ENCODE measurements at regions not wholly inside any gene's neighbourhood (a gene's known extent, or its start where the extent isn't known, plus 50 kb on each side); places are given as distances from the start of the nearest gene placed in this dataset.

DNA sequence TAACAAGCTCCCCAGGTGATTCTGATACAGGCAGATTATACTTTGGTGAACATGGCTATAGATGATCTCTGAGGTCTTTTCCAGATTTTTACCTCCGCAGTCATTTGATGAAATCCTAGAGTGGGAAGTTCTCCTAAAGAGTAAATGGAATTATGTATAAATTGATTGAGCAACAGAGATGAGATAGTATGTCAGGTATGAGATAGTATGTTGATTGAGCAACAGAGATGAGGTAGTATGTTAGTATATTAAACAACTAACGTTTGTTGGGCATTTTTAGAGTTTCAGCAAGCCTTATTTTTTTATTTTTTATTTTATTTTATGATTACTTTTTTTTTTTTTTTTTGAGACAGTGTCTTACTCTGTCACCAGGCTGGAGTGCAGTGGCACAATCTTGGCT lies 265.0 kb upstream of the SOX2 start:
- no peaks in the 10 kb centered on the region for H3K9me3 ChIP-seq
- TF ChIP-seq, protein P1, sequence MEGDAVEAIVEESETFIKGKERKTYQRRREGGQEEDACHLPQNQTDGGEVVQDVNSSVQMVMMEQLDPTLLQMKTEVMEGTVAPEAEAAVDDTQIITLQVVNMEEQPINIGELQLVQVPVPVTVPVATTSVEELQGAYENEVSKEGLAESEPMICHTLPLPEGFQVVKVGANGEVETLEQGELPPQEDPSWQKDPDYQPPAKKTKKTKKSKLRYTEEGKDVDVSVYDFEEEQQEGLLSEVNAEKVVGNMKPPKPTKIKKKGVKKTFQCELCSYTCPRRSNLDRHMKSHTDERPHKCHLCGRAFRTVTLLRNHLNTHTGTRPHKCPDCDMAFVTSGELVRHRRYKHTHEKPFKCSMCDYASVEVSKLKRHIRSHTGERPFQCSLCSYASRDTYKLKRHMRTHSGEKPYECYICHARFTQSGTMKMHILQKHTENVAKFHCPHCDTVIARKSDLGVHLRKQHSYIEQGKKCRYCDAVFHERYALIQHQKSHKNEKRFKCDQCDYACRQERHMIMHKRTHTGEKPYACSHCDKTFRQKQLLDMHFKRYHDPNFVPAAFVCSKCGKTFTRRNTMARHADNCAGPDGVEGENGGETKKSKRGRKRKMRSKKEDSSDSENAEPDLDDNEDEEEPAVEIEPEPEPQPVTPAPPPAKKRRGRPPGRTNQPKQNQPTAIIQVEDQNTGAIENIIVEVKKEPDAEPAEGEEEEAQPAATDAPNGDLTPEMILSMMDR (IDR thresholded peaks at IDR 0.05), result no peak
- H3K4me1 ChIP-seq (ENCODE audit: control insufficient read depth in 1 of 2, insufficient read depth in 1 of 2, low read depth in 1 of 2, low read length in 1 of 2), result peaks cover 0 to 5% of the 10 kb centered on the region in 2 experiments
- no peak overlapping the region for H3K27ac ChIP-seq
- no peaks in the 10 kb centered on the region for H3K36me3 ChIP-seq
- H3K4me3 ChIP-seq (ENCODE audit: low read depth in 1 of 2, low read length in 1 of 2), result no peak overlapping the region
- H3K27me3 ChIP-seq, result no peaks in the 10 kb centered on the region

- H3K36me3 ChIP-seq, result no peaks in the 10 kb centered on the region
- no peaks in the 10 kb centered on the region for H3K27me3 ChIP-seq
- no peak overlapping the region for H3K4me3 ChIP-seq (ENCODE audit: low read depth in 1 of 2, low read length in 1 of 2)
- H3K4me1 ChIP-seq (ENCODE audit: control insufficient read depth in 1 of 2, insufficient read depth in 1 of 2, low read depth in 1 of 2, low read length in 1 of 2), result no peaks in the 10 kb centered on the region
- TF ChIP-seq, protein P1 (IDR thresholded peaks at IDR 0.05), result no peak
- H3K9me3 ChIP-seq, result no peaks in the 10 kb centered on the region
- H3K27ac ChIP-seq, result no peak overlapping the region
Observed at GRCh38 chr3:181442066-181442465, 269.7 kb upstream of the SOX2 start.

DNA sequence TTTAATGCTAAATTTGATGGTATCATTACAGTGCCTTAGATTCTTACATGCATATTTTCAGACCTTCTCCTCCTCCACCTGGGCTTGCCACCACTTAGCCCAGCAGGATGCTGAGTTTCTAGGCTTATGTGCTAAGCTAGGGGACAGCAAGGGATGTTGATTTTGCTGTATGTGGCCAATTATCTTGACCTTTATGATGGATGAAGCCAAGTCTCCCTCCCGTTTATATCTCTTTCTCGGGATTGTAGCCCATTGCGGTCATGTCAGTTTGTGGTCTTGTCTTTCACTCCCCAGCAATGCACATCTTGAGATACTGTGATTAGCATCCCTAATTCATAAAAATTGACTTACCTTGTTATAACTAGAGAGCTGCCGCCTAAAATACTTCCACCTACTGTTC lies 278.7 kb upstream of the SOX2 start:
- no peaks in the 10 kb centered on the region for H3K27me3 ChIP-seq
- no peaks in the 10 kb centered on the region for H3K36me3 ChIP-seq
- TF ChIP-seq, protein P1 (IDR thresholded peaks at IDR 0.05), result no peak
- no peak overlapping the region for H3K27ac ChIP-seq
- H3K4me1 ChIP-seq (ENCODE audit: control insufficient read depth in 1 of 2, insufficient read depth in 1 of 2, low read depth in 1 of 2, low read length in 1 of 2), result no peaks in the 10 kb centered on the region
- H3K4me3 ChIP-seq (ENCODE audit: low read depth in 1 of 2, low read length in 1 of 2), result no peak overlapping the region
- no peaks in the 10 kb centered on the region for H3K9me3 ChIP-seq

DNA sequence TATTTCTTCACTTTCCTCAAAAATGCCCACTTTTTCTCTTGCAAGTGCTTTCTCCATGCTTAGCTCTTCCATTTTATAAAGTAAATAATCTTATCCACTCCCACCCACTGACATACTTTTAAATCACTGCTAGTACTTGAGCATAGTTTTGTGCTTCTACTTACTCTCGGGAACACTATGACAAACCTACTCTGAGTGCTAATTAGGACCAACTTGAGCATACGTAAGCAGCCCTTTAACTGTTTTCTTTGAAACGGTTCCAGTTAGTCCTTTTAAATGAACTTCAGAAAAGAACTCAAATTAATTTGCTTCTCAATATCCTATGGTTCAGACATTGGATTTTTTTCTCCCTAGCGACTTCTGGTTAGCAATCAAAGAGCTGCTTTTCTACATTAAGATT lies 280.0 kb upstream of the SOX2 start:
- H3K27ac ChIP-seq, result no peak overlapping the region
- H3K4me1 ChIP-seq (ENCODE audit: control insufficient read depth in 1 of 2, insufficient read depth in 1 of 2, low read depth in 1 of 2, low read length in 1 of 2), result no peaks in the 10 kb centered on the region
- no peaks in the 10 kb centered on the region for H3K36me3 ChIP-seq
- no peaks in the 10 kb centered on the region for H3K27me3 ChIP-seq
- no peaks in the 10 kb centered on the region for H3K9me3 ChIP-seq
- TF ChIP-seq, protein P1 (IDR thresholded peaks at IDR 0.05), result no peak
- H3K4me3 ChIP-seq (ENCODE audit: low read depth in 1 of 2, low read length in 1 of 2), result no peak overlapping the region

DNA sequence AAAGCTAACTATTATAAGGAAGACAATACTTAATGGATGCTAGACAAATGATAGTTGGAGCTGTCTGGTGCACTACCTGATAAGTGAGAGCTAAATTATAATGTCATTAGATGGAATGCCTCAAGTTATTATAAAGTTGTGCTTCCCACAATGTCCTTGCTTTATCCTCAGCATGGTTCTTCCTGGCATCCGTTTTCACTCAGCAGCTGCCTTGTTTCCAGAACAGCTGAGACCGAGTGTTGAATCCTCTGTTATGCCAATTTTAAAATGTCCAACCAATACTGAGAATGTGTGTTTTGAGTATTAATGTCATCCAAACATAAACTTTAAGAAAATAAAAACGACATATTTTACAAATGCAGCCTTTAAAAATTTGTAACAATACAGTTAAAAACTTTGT lies 286.7 kb upstream of the SOX2 start:
- Histone ChIP-seq H3K4me3 (ENCODE audit: low read depth in 1 of 2, low read length in 1 of 2) (no peak overlapping the region), H3K4me1 (ENCODE audit: control insufficient read depth in 1 of 2, insufficient read depth in 1 of 2, low read depth in 1 of 2, low read length in 1 of 2) (no peaks in the 10 kb centered on the region), H3K27me3 (no peaks in the 10 kb centered on the region), H3K27ac (no peak overlapping the region), H3K9me3 (no peaks in the 10 kb centered on the region), H3K36me3 (no peaks in the 10 kb centered on the region)
- TF ChIP-seq, protein P1 (IDR thresholded peaks at IDR 0.05), result no peak

- Histone ChIP-seq H3K27ac (no peak overlapping the region), H3K27me3 (no peaks in the 10 kb centered on the region), H3K4me3 (ENCODE audit: low read depth in 1 of 2, low read length in 1 of 2) (no peak overlapping the region), H3K4me1 (ENCODE audit: control insufficient read depth in 1 of 2, insufficient read depth in 1 of 2, low read depth in 1 of 2, low read length in 1 of 2) (no peaks in the 10 kb centered on the region), H3K9me3 (no peaks in the 10 kb centered on the region), H3K36me3 (no peaks in the 10 kb centered on the region)
- TF ChIP-seq, protein P1 (IDR thresholded peaks at IDR 0.05), result no peak
Observed at GRCh38 chr3:181418233-181418632, 293.5 kb upstream of the SOX2 start.
